ENCODE measurements at regions not wholly inside any gene's neighbourhood (a gene's known extent, or its start where the extent isn't known, plus 50 kb on each side); places are given as distances from the start of the nearest gene placed in this dataset.
"Not testable (repeated sequence)": the region's sequence is repeated elsewhere in the genome, so short reads cannot be mapped to it uniquely, and the experiment has no call there.

GRCh38 chr3:171980578-171981270, 58.7 kb upstream of the FNDC3B start:
- no peak overlapping the region for H3K4me2 ChIP-seq (ENCODE audit: insufficient read depth, low read length)
- no peak overlapping the region for H3K9ac ChIP-seq (ENCODE audit: low read depth, low read length)
- no peak overlapping the region for H3K4me3 ChIP-seq (ENCODE audit: low read depth in 1 of 2, low read length in 2 of 2)
- H2AFZ ChIP-seq (ENCODE audit: low read depth, low read length), result no peak overlapping the region
- no peaks in the 10 kb centered on the region for H3K9me3 ChIP-seq (ENCODE audit: insufficient read depth, low read length, severe bottlenecking)
- DNase-seq (no peak), ATAC-seq (ENCODE audit: insufficient read depth, low read depth) (peak; percentile 83)
- H3K27ac ChIP-seq (ENCODE audit: low read length), result no peak overlapping the region
- no peaks in the 10 kb centered on the region for H3K27me3 ChIP-seq (ENCODE audit: insufficient read depth, low read length, poor library complexity)
- TF ChIP-seq EZH2 (IDR thresholded peaks at IDR 0.05; ENCODE audit: borderline replicate concordance, low read depth, low read length, severe bottlenecking), result no peak
- TF ChIP-seq, protein P1, sequence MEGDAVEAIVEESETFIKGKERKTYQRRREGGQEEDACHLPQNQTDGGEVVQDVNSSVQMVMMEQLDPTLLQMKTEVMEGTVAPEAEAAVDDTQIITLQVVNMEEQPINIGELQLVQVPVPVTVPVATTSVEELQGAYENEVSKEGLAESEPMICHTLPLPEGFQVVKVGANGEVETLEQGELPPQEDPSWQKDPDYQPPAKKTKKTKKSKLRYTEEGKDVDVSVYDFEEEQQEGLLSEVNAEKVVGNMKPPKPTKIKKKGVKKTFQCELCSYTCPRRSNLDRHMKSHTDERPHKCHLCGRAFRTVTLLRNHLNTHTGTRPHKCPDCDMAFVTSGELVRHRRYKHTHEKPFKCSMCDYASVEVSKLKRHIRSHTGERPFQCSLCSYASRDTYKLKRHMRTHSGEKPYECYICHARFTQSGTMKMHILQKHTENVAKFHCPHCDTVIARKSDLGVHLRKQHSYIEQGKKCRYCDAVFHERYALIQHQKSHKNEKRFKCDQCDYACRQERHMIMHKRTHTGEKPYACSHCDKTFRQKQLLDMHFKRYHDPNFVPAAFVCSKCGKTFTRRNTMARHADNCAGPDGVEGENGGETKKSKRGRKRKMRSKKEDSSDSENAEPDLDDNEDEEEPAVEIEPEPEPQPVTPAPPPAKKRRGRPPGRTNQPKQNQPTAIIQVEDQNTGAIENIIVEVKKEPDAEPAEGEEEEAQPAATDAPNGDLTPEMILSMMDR (IDR thresholded peaks at IDR 0.05; ENCODE audit: borderline replicate concordance, extremely low read depth, low read length, poor library complexity, severe bottlenecking), result no peak
- no peaks in the 10 kb centered on the region for H3K36me3 ChIP-seq (ENCODE audit: insufficient read depth, low read length)
- H3K79me2 ChIP-seq (ENCODE audit: insufficient read depth, low read length), result no peaks in the 10 kb centered on the region
- no peaks in the 10 kb centered on the region for H3K4me1 ChIP-seq (ENCODE audit: insufficient read depth, low read length)
- no peaks in the 10 kb centered on the region for H4K20me1 ChIP-seq (ENCODE audit: insufficient read depth, low read length)

GRCh38 chr3:171981271-171981605, 58.1 kb upstream of the FNDC3B start:
- Histone ChIP-seq H4K20me1 (ENCODE audit: insufficient read depth, low read length) (no peaks in the 10 kb centered on the region), H3K9ac (ENCODE audit: low read depth, low read length) (no peak overlapping the region), H3K27ac (ENCODE audit: low read length) (no peak overlapping the region), H3K9me3 (ENCODE audit: insufficient read depth, low read length, severe bottlenecking) (no peaks in the 10 kb centered on the region), H3K4me1 (ENCODE audit: insufficient read depth, low read length) (no peaks in the 10 kb centered on the region), H3K79me2 (ENCODE audit: insufficient read depth, low read length) (no peaks in the 10 kb centered on the region), H3K36me3 (ENCODE audit: insufficient read depth, low read length) (no peaks in the 10 kb centered on the region), H3K4me3 (ENCODE audit: low read depth in 1 of 2, low read length in 2 of 2) (no peak overlapping the region), H2AFZ (ENCODE audit: low read depth, low read length) (no peak overlapping the region), H3K4me2 (ENCODE audit: insufficient read depth, low read length) (no peak overlapping the region), H3K27me3 (ENCODE audit: insufficient read depth, low read length, poor library complexity) (no peaks in the 10 kb centered on the region)
- no peak for ATAC-seq (ENCODE audit: insufficient read depth, low read depth)
- no peak for TF ChIP-seq EZH2 (IDR thresholded peaks at IDR 0.05; ENCODE audit: borderline replicate concordance, low read depth, low read length, severe bottlenecking)
- TF ChIP-seq, protein P1 (IDR thresholded peaks at IDR 0.05; ENCODE audit: borderline replicate concordance, extremely low read depth, low read length, poor library complexity, severe bottlenecking), result no peak
- no peak for DNase-seq

GRCh38 chr3:171982828-171983227, 56.5 kb upstream of the FNDC3B start:
- H2AFZ ChIP-seq (ENCODE audit: low read depth, low read length), result no peak overlapping the region
- ATAC-seq (ENCODE audit: insufficient read depth, low read depth) (no peak), DNase-seq (no peak)
- H3K9ac ChIP-seq (ENCODE audit: low read depth, low read length), result no peak overlapping the region
- no peaks in the 10 kb centered on the region for H3K79me2 ChIP-seq (ENCODE audit: insufficient read depth, low read length)
- no peak overlapping the region for H3K4me3 ChIP-seq (ENCODE audit: low read depth in 1 of 2, low read length in 2 of 2)
- no peaks in the 10 kb centered on the region for H4K20me1 ChIP-seq (ENCODE audit: insufficient read depth, low read length)
- no peak overlapping the region for H3K4me2 ChIP-seq (ENCODE audit: insufficient read depth, low read length)
- no peaks in the 10 kb centered on the region for H3K4me1 ChIP-seq (ENCODE audit: insufficient read depth, low read length)
- TF ChIP-seq EZH2 (IDR thresholded peaks at IDR 0.05; ENCODE audit: borderline replicate concordance, low read depth, low read length, severe bottlenecking), result no peak
- TF ChIP-seq, protein P1 (IDR thresholded peaks at IDR 0.05; ENCODE audit: borderline replicate concordance, extremely low read depth, low read length, poor library complexity, severe bottlenecking), result no peak
- no peaks in the 10 kb centered on the region for H3K36me3 ChIP-seq (ENCODE audit: insufficient read depth, low read length)
- H3K27ac ChIP-seq (ENCODE audit: low read length), result no peak overlapping the region
- H3K9me3 ChIP-seq (ENCODE audit: insufficient read depth, low read length, severe bottlenecking), result no peaks in the 10 kb centered on the region
- peaks cover 3% of the 10 kb centered on the region for H3K27me3 ChIP-seq (ENCODE audit: insufficient read depth, low read length, poor library complexity)

- not testable (repeated sequence) for H4K20me1 ChIP-seq (ENCODE audit: insufficient read depth, low read length); H3K9ac ChIP-seq (ENCODE audit: low read depth, low read length); H3K4me3 ChIP-seq (ENCODE audit: low read depth in 1 of 2, low read length in 2 of 2); H3K27ac ChIP-seq (ENCODE audit: low read length); ATAC-seq (ENCODE audit: insufficient read depth, low read depth); H3K4me1 ChIP-seq (ENCODE audit: insufficient read depth, low read length); H3K4me2 ChIP-seq (ENCODE audit: insufficient read depth, low read length); H3K79me2 ChIP-seq (ENCODE audit: insufficient read depth, low read length); H3K9me3 ChIP-seq (ENCODE audit: insufficient read depth, low read length, severe bottlenecking); H2AFZ ChIP-seq (ENCODE audit: low read depth, low read length); H3K36me3 ChIP-seq (ENCODE audit: insufficient read depth, low read length); H3K27me3 ChIP-seq (ENCODE audit: insufficient read depth, low read length, poor library complexity); DNase-seq
Measured at GRCh38 chr3:171983685-171984084, 55.7 kb upstream of the FNDC3B start.

Measured in DND-41 (cell line).